Ascending aorta (tissue), 2 donors: ENCODE measurements at regions not wholly inside any gene's neighbourhood (a gene's known extent, or its start where the extent isn't known, plus 50 kb on each side); places are given as distances from the start of the nearest gene placed in this dataset.

Experiments used
- DNase-seq, 2 donors: peaks; one replicate each; pipeline ENCODE4 v3.0.0-alpha.2; 2019; ENCODE audit warnings: low spot score in 2 of 2
- H3K27ac ChIP-seq, 2 donors: fragments of 200-600 bp; sonication (generic); one replicate each; pipeline ENCODE4 v1.5.1; 2016 to 2017; ENCODE audit warnings: mild to moderate bottlenecking in 1 of 2
- H3K27me3 ChIP-seq: fragments of 200-600 bp; sonication (generic); one replicate; pipeline ENCODE4 v1.5.1; 2017
- H3K36me3 ChIP-seq, 2 donors: fragments of 200-600 bp; sonication (generic); one replicate each; pipeline ENCODE4 v1.5.1; 2016
- H3K4me1 ChIP-seq, 2 donors: fragments of 200-600 bp; sonication (generic); one replicate each; pipeline ENCODE4 v1.5.1; 2016 to 2017; ENCODE audit warnings: mild to moderate bottlenecking in 1 of 2
- H3K4me3 ChIP-seq, 2 donors: fragments of 200-600 bp; sonication (generic); one replicate each; pipeline ENCODE4 v1.5.1; 2016 to 2017; ENCODE audit warnings: mild to moderate bottlenecking in 1 of 2
- H3K9me3 ChIP-seq, 2 donors: fragments of 200-600 bp; sonication (generic); one replicate each; pipeline ENCODE4 v1.5.1; 2016
- intact Hi-C: fragments of 100-400 bp; cut with DNase I; formaldehyde crosslinking; loops from one replicate; pipeline ENCODE4 v1.15.1; 2023
- TF ChIP-seq, protein P1 (sequence below), 3 experiments: fragments of 200-600 bp in 2 of 3; fragments of 450-650 bp in 1 of 3; sonication (generic) in 2 of 3; IDR thresholded peaks; one replicate each; pipeline ENCODE4 v1.5.1; 2016 to 2019; ENCODE audit warnings: antibody characterized with exemption in 3 of 3, mild to moderate bottlenecking in 1 of 3, moderate library complexity in 1 of 3

DNA sequence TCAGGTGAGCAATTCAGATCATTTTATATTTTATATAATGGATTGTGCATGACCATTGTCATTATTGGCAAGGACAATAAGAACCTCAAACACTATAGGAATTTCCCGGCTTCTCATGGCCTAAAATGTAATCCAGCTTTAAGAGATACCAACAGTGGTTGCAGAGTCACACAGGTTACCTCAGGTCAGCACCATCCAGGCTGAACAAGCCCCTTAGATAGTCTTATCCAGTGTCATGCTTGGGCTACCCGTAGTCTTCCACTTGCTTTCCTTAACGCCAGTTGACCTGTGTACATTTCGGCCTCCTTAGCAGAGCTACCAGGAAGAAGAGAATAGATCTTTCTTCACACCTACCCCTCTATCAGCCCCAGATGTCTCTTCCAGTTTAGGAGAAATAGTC is 293.3 kb upstream of the SYT4 start:
- H3K27me3 ChIP-seq, result no peaks in the 10 kb centered on the region
- TF ChIP-seq, protein P1, sequence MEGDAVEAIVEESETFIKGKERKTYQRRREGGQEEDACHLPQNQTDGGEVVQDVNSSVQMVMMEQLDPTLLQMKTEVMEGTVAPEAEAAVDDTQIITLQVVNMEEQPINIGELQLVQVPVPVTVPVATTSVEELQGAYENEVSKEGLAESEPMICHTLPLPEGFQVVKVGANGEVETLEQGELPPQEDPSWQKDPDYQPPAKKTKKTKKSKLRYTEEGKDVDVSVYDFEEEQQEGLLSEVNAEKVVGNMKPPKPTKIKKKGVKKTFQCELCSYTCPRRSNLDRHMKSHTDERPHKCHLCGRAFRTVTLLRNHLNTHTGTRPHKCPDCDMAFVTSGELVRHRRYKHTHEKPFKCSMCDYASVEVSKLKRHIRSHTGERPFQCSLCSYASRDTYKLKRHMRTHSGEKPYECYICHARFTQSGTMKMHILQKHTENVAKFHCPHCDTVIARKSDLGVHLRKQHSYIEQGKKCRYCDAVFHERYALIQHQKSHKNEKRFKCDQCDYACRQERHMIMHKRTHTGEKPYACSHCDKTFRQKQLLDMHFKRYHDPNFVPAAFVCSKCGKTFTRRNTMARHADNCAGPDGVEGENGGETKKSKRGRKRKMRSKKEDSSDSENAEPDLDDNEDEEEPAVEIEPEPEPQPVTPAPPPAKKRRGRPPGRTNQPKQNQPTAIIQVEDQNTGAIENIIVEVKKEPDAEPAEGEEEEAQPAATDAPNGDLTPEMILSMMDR (IDR thresholded peaks at IDR 0.05), result no peak
- no peaks in the 10 kb centered on the region for H3K4me1 ChIP-seq
- no peaks in the 10 kb centered on the region for H3K9me3 ChIP-seq
- H3K4me3 ChIP-seq, result no peak overlapping the region
- intact Hi-C loops, result loop anchor here (2.0 kb wide), 1 partner anchor 16 kb away; no protein-coding TSS in a partner anchor
- no peaks in the 10 kb centered on the region for H3K36me3 ChIP-seq
- no peak for DNase-seq
- H3K27ac ChIP-seq, result no peak overlapping the region

DNA sequence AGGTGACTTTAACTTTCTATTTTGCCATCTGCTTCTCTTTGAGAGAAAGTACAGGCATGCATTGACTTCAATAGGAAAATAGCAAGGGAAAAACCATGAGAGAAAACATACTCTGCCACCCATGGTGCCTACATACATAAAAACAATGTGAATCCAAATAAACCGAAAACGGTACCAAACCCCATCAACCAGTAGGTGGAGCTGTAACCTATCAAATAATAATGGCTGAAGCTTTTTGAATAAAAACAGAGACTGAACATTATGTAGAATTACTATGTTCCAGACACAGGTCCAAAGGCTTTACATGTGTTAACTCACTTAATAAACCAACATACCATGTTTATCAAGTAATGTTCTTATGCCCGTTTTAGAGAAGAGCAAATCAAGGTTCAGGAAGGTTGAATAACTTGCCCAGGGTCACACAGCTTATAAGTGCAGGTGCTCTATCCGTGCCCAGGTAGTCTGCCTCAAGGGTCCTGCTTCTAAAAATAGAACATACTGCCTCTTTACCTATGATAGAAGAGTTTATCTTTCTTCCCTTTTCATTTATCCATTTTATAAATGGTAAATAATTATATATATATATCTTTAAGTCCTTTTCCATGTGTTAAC is 293.9 kb upstream of the SYT4 start:
- no peaks in the 10 kb centered on the region for H3K9me3 ChIP-seq
- no peaks in the 10 kb centered on the region for H3K4me1 ChIP-seq
- TF ChIP-seq, protein P1 (IDR thresholded peaks at IDR 0.05), result peak in 2 of 3 experiments; percentile 50 to 53
- no peaks in the 10 kb centered on the region for H3K36me3 ChIP-seq
- no peak overlapping the region for H3K4me3 ChIP-seq
- no peaks in the 10 kb centered on the region for H3K27me3 ChIP-seq
- DNase-seq, result no peak
- H3K27ac ChIP-seq, result no peak overlapping the region
- intact Hi-C loops, result loop anchor here (2.0 kb wide), 1 partner anchor 16 kb away; no protein-coding TSS in a partner anchor

DNA sequence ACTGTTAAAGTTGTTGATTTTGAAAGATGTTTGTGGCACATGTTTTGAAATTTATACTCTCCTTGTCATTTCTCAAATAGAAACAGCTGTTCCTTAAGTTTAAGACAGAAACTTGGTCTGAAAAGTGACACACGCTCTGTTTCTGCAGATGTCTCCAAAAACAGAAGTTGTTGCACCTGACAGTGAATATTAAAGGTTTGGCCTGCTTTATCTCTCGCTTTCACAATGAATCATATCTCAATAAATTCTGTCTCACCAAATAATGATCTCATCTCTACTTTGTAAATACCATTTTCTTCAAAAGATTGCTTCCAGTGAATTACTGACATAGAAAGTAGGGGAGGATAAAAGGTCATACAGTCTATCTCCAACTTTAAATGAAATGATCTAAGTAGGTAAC is 294.9 kb upstream of the SYT4 start:
- H3K36me3 ChIP-seq, result no peaks in the 10 kb centered on the region
- DNase-seq, result no peak
- no peak overlapping the region for H3K27ac ChIP-seq
- intact Hi-C loops, result no loop called here
- no peaks in the 10 kb centered on the region for H3K9me3 ChIP-seq
- H3K4me1 ChIP-seq, result no peaks in the 10 kb centered on the region
- H3K4me3 ChIP-seq, result no peak overlapping the region
- TF ChIP-seq, protein P1 (IDR thresholded peaks at IDR 0.05), result no peak
- H3K27me3 ChIP-seq, result no peaks in the 10 kb centered on the region

DNA sequence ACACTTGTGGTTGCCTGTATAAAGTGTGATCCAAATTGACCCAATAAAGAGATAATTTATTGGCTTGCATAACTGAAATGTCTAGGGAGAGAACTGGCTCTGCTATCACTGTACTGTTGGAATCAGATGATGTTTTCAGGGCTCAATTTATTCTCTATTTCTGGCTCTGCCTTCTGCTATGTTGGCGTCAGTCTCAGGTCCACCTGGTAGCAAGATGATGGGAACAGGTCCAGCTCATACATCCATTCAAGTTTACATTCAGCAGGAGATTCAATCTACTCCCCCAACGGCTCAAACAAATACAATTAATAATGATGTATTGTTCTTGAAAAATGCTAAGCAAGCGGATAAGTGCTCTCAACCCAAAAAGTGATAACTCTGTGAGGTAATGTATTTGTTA is 297.7 kb upstream of the SYT4 start:
- no peaks in the 10 kb centered on the region for H3K36me3 ChIP-seq
- intact Hi-C loops, result no loop called here
- TF ChIP-seq, protein P1 (IDR thresholded peaks at IDR 0.05), result no peak
- H3K4me3 ChIP-seq, result no peak overlapping the region
- H3K27me3 ChIP-seq, result no peaks in the 10 kb centered on the region
- H3K27ac ChIP-seq, result no peak overlapping the region
- no peak for DNase-seq
- H3K9me3 ChIP-seq, result no peaks in the 10 kb centered on the region
- no peaks in the 10 kb centered on the region for H3K4me1 ChIP-seq

DNA sequence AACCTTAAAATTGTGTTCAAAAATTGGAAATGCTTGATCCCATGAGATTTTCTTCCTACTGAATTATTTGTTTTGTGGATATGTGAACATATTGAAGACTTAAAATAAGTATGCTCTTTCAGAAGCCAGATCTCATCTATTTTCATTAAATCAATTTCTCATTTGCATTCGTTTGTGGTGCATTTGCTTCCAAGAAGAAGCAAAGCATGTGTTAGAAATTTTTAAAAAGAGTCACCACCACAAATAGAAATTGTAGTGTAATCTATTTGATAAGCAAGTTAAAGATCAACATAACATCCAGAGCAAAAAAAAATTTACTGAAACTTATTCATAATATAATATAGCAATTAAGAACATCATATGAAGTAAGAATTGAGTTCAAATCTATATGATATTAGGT is 300.9 kb upstream of the SYT4 start:
- no peak overlapping the region for H3K4me3 ChIP-seq
- no peaks in the 10 kb centered on the region for H3K27me3 ChIP-seq
- DNase-seq, result no peak
- TF ChIP-seq, protein P1 (IDR thresholded peaks at IDR 0.05), result no peak
- no peak overlapping the region for H3K27ac ChIP-seq
- no peaks in the 10 kb centered on the region for H3K36me3 ChIP-seq
- no peaks in the 10 kb centered on the region for H3K4me1 ChIP-seq
- intact Hi-C loops, result no loop called here
- H3K9me3 ChIP-seq, result no peaks in the 10 kb centered on the region

DNA sequence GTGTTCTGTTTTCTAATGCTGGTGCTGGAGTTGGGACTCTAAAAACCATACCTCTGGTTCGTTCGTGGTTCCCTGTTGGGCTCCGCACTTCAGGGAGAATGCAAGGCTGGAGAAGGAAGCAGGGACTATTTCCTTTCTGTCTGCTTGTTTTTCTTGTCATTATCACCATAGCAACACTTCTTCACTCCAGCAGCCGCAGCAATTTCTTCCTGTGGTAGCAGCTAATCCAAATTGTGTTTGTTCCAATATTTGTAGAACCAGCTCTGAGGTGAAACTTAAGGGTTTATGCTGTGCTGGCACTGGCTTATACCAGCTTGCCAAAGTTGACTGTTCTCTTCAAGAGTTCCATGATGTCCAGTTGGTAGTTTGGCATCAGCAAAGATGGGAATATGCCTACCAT is 301.4 kb upstream of the SYT4 start:
- H3K27ac ChIP-seq, result no peak overlapping the region
- intact Hi-C loops, result no loop called here
- H3K4me1 ChIP-seq, result no peaks in the 10 kb centered on the region
- H3K4me3 ChIP-seq, result no peak overlapping the region
- H3K27me3 ChIP-seq, result no peaks in the 10 kb centered on the region
- no peaks in the 10 kb centered on the region for H3K9me3 ChIP-seq
- no peak for DNase-seq
- no peaks in the 10 kb centered on the region for H3K36me3 ChIP-seq
- TF ChIP-seq, protein P1 (IDR thresholded peaks at IDR 0.05), result no peak
